ENCODE measurements at regions not wholly inside any gene's neighbourhood (a gene's known extent, or its start where the extent isn't known, plus 50 kb on each side); places are given as distances from the start of the nearest gene placed in this dataset.
"Not testable (repeated sequence)": the region's sequence is repeated elsewhere in the genome, so short reads cannot be mapped to it uniquely, and the experiment has no call there.

GRCh38 chrX:113392355-113392754, 551.7 kb upstream of the AMOT start:
- no peak for DNase-seq (ENCODE audit: low read depth in 4 of 4, low spot score in 2 of 4)

- no peak for DNase-seq (ENCODE audit: low read depth in 4 of 4, low spot score in 2 of 4)
These were observed 551.2 kb upstream of the AMOT start for GRCh38 chrX:113391875-113392274.

GRCh38 chrX:113390531-113390930, 549.9 kb upstream of the AMOT start:
- no peak for DNase-seq (ENCODE audit: low read depth in 4 of 4, low spot score in 2 of 4)

- DNase-seq (ENCODE audit: low read depth in 4 of 4, low spot score in 2 of 4): no peak
These were observed 549.2 kb upstream of the AMOT start for GRCh38 chrX:113389846-113390245.

GRCh38 chrX:113384628-113385027, 544.0 kb upstream of the AMOT start:
- DNase-seq (ENCODE audit: low read depth in 4 of 4, low spot score in 2 of 4): no peak

- not testable (repeated sequence) for DNase-seq (ENCODE audit: low read depth in 4 of 4, low spot score in 2 of 4)
These were observed 532.8 kb upstream of the AMOT start for GRCh38 chrX:113373421-113373820.

- DNase-seq (ENCODE audit: low read depth in 4 of 4, low spot score in 2 of 4): no peak
These were observed 529.4 kb upstream of the AMOT start for GRCh38 chrX:113370006-113370405.

GRCh38 chrX:113369056-113369455, 528.4 kb upstream of the AMOT start:
- DNase-seq (ENCODE audit: low read depth in 4 of 4, low spot score in 2 of 4): no peak

GRCh38 chrX:113353134-113353533, 512.5 kb upstream of the AMOT start:
- no peak for DNase-seq (ENCODE audit: low read depth in 4 of 4, low spot score in 2 of 4)

GRCh38 chrX:113330416-113330815, 489.8 kb upstream of the AMOT start:
- DNase-seq (ENCODE audit: low read depth in 4 of 4, low spot score in 2 of 4): no peak

- DNase-seq (ENCODE audit: low read depth in 4 of 4, low spot score in 2 of 4): no peak
These were observed 475.3 kb upstream of the AMOT start for GRCh38 chrX:113315927-113316326.

- DNase-seq (ENCODE audit: low read depth in 4 of 4, low spot score in 2 of 4): no peak
These were observed 464.9 kb upstream of the AMOT start for GRCh38 chrX:113305496-113305895.

- no peak for DNase-seq (ENCODE audit: low read depth in 4 of 4, low spot score in 2 of 4)
These were observed 459.9 kb upstream of the AMOT start for GRCh38 chrX:113300580-113300979.

- no peak for DNase-seq (ENCODE audit: low read depth in 4 of 4, low spot score in 2 of 4)
These were observed 456.8 kb upstream of the AMOT start for GRCh38 chrX:113297437-113297836.

- DNase-seq (ENCODE audit: low read depth in 4 of 4, low spot score in 2 of 4): no peak
These were observed 448.9 kb upstream of the AMOT start for GRCh38 chrX:113289503-113289902.

- no peak for DNase-seq (ENCODE audit: low read depth in 4 of 4, low spot score in 2 of 4)
These were observed 447.1 kb upstream of the AMOT start for GRCh38 chrX:113287761-113288160.

- no peak for DNase-seq (ENCODE audit: low read depth in 4 of 4, low spot score in 2 of 4)
These were observed 435.2 kb upstream of the AMOT start for GRCh38 chrX:113275804-113276203.

GRCh38 chrX:113274791-113275190, 434.2 kb upstream of the AMOT start:
- DNase-seq (ENCODE audit: low read depth in 4 of 4, low spot score in 2 of 4): no peak

GRCh38 chrX:113274345-113274744, 433.7 kb upstream of the AMOT start:
- DNase-seq (ENCODE audit: low read depth in 4 of 4, low spot score in 2 of 4): no peak

GRCh38 chrX:113269203-113269602, 428.6 kb upstream of the AMOT start:
- DNase-seq (ENCODE audit: low read depth in 4 of 4, low spot score in 2 of 4): no peak

- DNase-seq (ENCODE audit: low read depth in 4 of 4, low spot score in 2 of 4): no peak
These were observed 419.8 kb upstream of the AMOT start for GRCh38 chrX:113260474-113260873.

GRCh38 chrX:113222305-113222704, 381.7 kb upstream of the AMOT start:
- no peak for DNase-seq (ENCODE audit: low read depth in 4 of 4, low spot score in 2 of 4)

- DNase-seq (ENCODE audit: low read depth in 4 of 4, low spot score in 2 of 4): no peak
These were observed 371.4 kb upstream of the AMOT start for GRCh38 chrX:113212052-113212451.

GRCh38 chrX:113202601-113203000, 362.0 kb upstream of the AMOT start:
- DNase-seq (ENCODE audit: low read depth in 4 of 4, low spot score in 2 of 4): no peak

Measured in left renal cortex interstitium (tissue), 4 donors.